ENCODE measurements at regions not wholly inside any gene's neighbourhood (a gene's known extent, or its start where the extent isn't known, plus 50 kb on each side); places are given as distances from the start of the nearest gene placed in this dataset.

- TF ChIP-seq HOXB13 (CRISPR knock-in tag; IDR thresholded peaks at IDR 0.05; ENCODE audit: low read depth) (no peak), HMGXB4 (CRISPR knock-in tag; IDR thresholded peaks at IDR 0.05; ENCODE audit: borderline replicate concordance) (no peak), BHLHE40 (IDR thresholded peaks at IDR 0.05; ENCODE audit: low read depth, low read length) (no peak), NR3C1 (IDR thresholded peaks at IDR 0.05) (no peak), CTCF (IDR thresholded peaks at IDR 0.05) (no peak)
Measured at GRCh38 chr10:111303887-111304286, 227.1 kb downstream of the ADRA2A start.
